CD4-positive, alpha-beta T cell treated with Interleukin-6 at 100 ng/mL for 8 hours (primary cell): ENCODE measurements at regions not wholly inside any gene's neighbourhood (a gene's known extent, or its start where the extent isn't known, plus 50 kb on each side); places are given as distances from the start of the nearest gene placed in this dataset.

Experiments
- DNase-seq: peaks from one replicate; pipeline ENCODE4 v3.0.0-alpha.2; 2020; ENCODE audit warnings: mixed read lengths, low spot score

DNA sequence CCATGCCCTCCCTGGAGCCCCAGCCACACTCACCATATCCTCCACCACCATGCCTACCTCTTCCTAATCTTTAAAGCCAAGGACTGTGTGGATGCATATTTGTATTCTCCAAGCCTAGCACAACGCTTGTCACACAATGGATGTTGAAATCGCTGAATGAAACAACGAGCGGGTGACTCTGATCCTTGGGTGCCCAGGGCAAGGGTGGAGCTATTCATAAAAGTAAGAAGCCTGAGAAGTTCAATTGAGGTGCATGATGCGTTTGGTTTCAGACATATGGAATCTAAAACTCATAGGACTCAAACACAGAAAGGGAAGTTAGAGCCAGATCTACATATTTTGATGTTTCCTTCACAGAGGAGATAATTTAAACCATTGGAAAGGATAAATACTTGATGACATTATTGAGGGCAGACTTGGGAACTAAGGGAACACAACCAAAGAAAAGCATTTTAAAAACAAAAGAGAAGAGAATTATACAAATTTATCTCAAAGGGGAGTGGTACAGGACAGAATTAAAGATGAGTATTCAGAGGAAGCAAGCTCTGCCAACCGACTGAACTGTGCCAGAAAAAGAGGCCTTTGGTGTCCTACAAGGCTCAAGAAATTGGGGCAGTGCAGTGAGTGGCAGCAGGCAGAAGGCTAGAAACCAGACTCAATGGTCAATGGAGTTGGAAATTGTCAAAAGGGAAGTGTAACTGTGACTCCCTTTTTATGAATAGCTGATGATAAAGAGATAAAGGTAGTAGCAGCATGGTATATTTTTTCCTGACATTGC, 200.6 kb upstream of the NCKAP5 start:
- no peak for DNase-seq

- DNase-seq, result no peak
Observed at GRCh38 chr2:133773854-133774653, 205.8 kb upstream of the NCKAP5 start.

GRCh38 chr2:133774654-133775015, 206.4 kb upstream of the NCKAP5 start:
- no peak for DNase-seq

- DNase-seq, result no peak
Observed at GRCh38 chr2:133776936-133777573, 208.8 kb upstream of the NCKAP5 start.

- no peak for DNase-seq
Observed at GRCh38 chr2:133777574-133777960, 209.3 kb upstream of the NCKAP5 start.

DNA sequence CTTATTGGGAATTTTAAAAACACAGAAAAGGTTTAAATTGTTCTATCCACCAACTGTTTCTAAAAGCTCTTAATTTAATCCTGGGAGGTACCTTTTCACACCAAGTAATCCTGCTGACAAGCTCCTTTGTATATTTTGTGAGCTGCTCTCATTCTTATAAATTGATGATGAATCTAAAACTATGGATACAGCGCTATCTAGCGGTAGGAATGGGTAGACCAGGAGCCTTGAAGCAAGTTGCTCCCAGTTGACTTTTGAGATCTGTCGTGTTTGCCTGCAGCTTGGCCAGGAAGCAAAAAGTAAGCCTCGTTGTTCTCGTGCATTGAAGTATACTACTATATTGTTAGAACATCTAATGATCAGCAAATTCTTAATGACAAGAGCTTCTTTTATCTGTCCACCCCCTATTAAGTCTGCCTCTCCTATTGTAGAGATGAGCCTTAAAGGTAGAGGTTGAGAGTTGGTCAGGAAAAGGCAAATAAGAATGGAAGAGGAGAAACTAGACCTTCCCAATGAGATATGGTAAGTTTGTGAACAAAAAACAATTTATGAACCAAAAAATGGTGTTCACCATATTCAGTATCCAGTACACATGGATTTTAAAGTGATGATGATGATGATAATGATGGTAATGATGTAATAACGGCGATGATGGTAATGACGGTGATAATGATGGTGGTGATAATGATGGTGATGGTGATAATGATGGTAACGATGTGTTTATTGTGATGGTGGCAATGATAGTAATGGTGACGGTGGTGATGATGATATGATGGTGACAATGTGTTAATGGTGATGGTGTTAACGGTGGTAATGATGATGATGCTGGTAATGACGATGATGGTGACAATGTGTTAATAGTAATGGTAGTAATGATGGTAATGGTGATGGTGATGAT, 212.1 kb upstream of the NCKAP5 start:
- DNase-seq, result no peak

- no peak for DNase-seq
Observed at GRCh38 chr2:133780997-133781513, 212.8 kb upstream of the NCKAP5 start.

DNA sequence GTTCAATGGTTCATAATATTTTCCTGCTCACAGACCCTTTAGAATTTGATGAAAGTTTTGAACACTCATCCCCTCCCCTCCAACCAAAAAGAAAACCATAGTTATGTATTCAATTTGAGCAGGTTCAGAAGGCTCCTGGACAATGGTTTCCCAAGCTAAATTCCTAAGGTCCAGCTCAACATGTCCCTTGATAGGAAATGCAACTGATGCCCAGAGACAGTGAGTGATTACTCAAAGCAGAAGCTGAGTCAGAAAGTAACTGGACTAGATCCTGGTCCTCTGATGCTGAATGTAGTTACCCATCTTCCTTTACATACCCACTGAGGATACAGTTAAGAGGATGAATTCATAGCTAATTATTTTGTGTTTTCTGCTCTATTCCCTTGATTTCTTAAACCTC, 218.9 kb upstream of the NCKAP5 start:
- no peak for DNase-seq

GRCh38 chr2:133787651-133788050, 219.4 kb upstream of the NCKAP5 start:
- no peak for DNase-seq

DNA sequence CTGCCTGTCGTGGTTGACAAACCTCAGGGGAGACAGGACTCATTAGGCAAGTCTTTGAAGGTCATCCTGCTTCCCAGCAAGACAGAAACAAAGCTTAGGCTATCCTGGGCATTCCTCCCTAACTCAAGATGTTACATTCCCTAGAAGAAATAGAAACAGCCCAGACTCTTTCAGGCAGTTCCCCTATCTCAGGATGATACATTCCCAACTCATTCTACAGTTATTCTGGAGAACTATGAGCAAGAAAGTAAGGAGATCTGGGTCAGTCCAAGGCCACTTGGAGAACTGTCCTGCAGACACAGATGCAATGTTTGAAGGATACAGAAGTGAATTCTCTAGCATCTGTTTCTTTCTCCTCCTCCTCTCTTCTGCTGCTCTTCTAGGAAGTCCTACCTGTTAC, 220.1 kb upstream of the NCKAP5 start:
- no peak for DNase-seq

- DNase-seq, result no peak
Observed at GRCh38 chr2:133789743-133790142, 221.5 kb upstream of the NCKAP5 start.

DNA sequence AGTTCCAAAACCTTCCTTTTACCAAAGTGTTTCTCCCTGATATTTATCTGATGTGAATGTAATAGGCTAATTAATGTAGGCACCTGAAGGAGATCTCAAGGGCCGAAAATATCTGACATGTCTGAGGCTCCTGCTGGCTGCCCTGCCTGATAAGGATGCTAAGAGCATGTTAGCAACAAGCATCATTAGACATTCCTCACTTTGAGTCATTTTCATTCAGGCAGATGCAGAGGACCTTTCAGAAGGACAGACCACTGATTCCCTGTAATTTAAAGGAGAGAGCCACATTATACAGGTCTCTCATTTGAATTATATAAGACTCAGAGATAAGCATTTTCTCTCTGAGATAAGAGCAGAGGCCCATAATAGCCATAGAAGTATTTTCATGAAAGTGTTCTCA, 222.4 kb upstream of the NCKAP5 start:
- DNase-seq, result no peak

DNA sequence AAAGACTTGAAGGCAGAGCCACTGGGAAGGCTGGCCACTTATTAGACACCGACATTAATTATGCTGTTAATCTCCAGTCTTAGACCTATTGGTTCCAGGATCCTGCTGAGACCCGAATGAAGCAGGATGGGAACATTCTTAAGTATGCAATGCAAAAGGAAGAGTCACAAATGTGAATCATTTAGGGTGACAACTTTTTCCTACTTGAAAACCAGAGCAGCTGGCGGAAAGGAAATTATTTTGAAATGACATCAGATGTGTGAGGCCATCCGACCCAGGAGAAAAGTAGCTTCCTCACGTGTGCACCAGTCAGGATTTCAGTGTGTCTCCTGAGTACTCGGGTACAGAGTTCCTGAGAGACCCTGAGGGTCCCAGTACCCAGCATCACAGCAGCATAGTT, 222.9 kb upstream of the NCKAP5 start:
- no peak for DNase-seq

GRCh38 chr2:133792223-133792622, 224.0 kb upstream of the NCKAP5 start:
- no peak for DNase-seq

- no peak for DNase-seq
Observed at GRCh38 chr2:133794114-133794513, 225.9 kb upstream of the NCKAP5 start.

- no peak for DNase-seq
Observed at GRCh38 chr2:133801946-133802345, 233.7 kb upstream of the NCKAP5 start.

DNA sequence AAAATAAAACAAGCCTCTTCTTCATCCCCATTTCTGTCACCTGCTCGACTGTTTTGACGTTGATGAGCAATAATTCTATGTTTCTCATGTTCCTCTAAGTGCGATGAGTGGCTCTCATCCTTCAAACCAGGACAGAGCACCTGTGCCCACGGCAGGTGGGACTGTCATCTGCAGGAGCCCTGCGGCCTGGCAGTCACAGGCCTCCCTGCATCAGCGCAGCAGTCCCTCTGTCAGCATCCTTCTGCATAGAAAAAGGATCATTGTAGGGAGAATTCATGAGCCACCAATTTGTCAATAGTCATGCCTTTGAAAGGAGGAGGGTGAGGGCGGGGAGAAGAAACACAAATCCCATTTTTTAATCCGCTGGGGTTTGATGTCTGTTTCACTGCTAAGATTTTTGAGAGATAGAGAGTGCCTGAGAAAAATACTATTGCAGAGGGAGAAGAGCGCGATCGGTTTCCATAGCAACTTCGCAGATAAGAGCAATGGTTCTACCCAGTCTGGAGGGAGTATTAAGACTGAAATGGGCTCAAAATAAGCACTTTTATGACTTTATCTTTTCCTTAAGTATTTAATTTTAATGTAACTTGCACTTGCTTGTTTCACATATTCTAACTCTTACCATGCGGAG, 234.3 kb upstream of the NCKAP5 start:
- DNase-seq, result no peak

DNA sequence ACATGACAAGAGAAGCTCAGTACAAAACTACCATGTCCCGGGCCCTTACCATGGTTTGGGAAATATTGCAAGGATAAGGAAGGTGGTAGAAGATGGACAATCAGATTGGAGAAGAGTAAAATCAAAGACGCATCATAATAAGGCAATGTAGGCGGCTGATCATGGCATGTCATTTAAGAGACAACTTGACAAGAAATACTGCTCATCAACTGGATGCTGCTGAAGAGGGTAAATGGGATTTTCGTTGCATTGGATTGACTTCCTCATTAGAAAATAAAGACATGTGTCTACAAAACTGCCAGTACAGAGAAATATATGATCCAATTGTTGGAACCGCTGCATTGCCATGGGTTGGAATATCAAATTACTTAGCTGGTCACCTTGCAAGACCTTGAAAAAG, 238.3 kb upstream of the NCKAP5 start:
- no peak for DNase-seq

GRCh38 chr2:133809485-133809884, 241.2 kb upstream of the NCKAP5 start:
- no peak for DNase-seq

DNA sequence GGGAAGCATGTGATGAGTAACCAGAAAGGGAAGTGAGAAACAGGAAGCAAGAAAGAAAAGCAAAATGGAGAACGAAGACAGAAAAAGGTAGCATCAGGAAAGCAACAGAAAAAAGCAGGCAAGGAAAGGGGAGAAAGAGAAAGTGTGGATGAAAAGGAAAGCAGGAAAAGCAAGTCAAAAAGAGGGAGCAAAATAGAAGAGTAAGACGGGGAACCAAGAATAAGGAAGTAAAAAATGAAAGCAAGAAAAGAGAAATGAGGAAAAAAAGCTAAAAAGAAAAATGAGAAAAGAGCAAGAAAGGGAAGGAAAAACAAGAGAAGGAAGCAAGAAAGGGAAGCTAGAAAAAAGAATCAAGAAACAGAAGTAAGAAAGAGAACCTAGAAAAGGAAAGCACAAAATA, 242.3 kb upstream of the NCKAP5 start:
- DNase-seq, result no peak

DNA sequence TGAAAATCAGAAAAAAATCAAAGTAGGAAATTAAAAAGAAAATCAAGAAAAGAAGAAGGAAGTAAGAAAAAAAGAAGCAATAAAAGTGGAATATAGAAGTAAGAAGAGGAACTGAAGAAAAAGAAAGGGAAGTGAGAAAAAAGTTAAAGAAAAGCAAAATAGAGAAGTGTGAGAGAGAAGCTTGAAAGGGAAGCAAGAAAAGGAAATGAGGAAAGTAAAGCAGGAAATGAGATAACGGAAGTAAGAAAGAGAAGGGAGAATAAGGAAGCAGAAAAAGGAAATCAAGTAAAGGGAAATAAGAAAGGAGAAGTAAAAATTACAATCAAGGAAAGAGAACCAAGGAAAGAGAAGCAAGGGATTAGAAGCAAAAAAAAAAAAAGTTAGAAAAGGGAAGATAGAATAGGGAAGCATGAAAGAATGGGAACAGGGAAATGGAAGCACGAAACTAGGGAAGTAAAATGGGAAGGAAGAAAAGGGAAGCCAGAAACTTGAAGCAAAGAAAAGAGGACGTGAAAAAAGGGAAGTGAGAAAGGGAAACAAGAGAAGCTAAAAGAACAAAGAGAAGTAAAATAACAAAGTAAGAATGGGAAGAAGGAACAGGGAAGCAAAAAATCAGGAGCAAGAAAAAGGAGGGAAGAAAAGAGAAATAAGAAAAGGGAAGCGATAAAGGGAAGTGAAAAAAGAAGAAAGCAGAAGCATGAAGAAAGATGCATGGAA, 243.3 kb upstream of the NCKAP5 start:
- DNase-seq, result no peak
